Psoas muscle (tissue), 7 donors: ENCODE measurements at regions not wholly inside any gene's neighbourhood (a gene's known extent, or its start where the extent isn't known, plus 50 kb on each side); places are given as distances from the start of the nearest gene placed in this dataset.

Experiments
- ATAC-seq, 4 donors: fragments of 200-7000 bp; cut with Tn5 transposase; one replicate each; pipeline ENCODE4 v1.9.1; 2020; ENCODE audit warnings: moderate library complexity in 3 of 4, mild to moderate bottlenecking in 2 of 4
- DNase-seq, 2 donors: peaks; one replicate each; pipeline ENCODE4 v3.0.0-alpha.2; 2020
- H3K27ac ChIP-seq: fragments of 200-600 bp; one replicate; pipeline ENCODE4 v1.8.0; 2022
- H3K27me3 ChIP-seq, 3 donors: fragments of 200-600 bp in 1 of 3; one replicate each; pipeline versions ENCODE4 v1.6.1 to v1.8.0; 2013 to 2022; ENCODE audit warnings: low read length in 2 of 3, mild to moderate bottlenecking in 2 of 3, moderate library complexity in 1 of 3; ENCODE audit not compliant: insufficient read depth in 3 of 3
- H3K36me3 ChIP-seq, 2 donors: fragments of 200-600 bp in 1 of 2; one replicate each; pipeline versions ENCODE4 v1.6.1 to v1.8.0; 2013 to 2022; ENCODE audit warnings: low read depth in 1 of 2, mild to moderate bottlenecking in 1 of 2, moderate library complexity in 1 of 2; ENCODE audit not compliant: insufficient read depth in 1 of 2
- H3K4me1 ChIP-seq: fragments of 200-600 bp; one replicate; pipeline ENCODE4 v1.8.0; 2022
- H3K4me3 ChIP-seq: fragments of 200-600 bp; one replicate; pipeline ENCODE4 v1.8.0; 2022; ENCODE audit warnings: mild to moderate bottlenecking
- H3K9me3 ChIP-seq: fragments of 200-600 bp; one replicate; pipeline ENCODE4 v1.8.0; 2022
- WGBS, 3 donors: extraction: QIAGEN DNeasy Blood & Tissue Kit; methylation state at CpG; one replicate each; pipeline versions ENCODE4 v1.1.6 to v1.1.7; 2013; 5-methylcytosine and 5-hydroxymethylcytosine counted together
- intact Hi-C, 2 donors: fragments of 100-400 bp; cut with DNase I; formaldehyde crosslinking; loops; one replicate each; pipeline versions ENCODE4 v1.11.0 to v1.14.2; 2022
- TF ChIP-seq, protein P1 (sequence below): fragments of 200-600 bp; IDR thresholded peaks from one replicate; pipeline ENCODE4 v1.8.0; 2022; ENCODE audit warnings: antibody characterized with exemption
- donor health status: healthy with polysubstance abuse.
- donor health status: DM: no; HTN: no; CAD: no; lungs with moderate emphysema.
- donor health status: Bipolar disorder and iron deficiency.
- donor health status: healthy.
- donor health status: DM: yes; HTN: yes; CAD: no.
- donor health status: DM: no; HTN: no; CAD: no.
- donor health status: DM: yes; HTN: yes; CAD: no.

DNA sequence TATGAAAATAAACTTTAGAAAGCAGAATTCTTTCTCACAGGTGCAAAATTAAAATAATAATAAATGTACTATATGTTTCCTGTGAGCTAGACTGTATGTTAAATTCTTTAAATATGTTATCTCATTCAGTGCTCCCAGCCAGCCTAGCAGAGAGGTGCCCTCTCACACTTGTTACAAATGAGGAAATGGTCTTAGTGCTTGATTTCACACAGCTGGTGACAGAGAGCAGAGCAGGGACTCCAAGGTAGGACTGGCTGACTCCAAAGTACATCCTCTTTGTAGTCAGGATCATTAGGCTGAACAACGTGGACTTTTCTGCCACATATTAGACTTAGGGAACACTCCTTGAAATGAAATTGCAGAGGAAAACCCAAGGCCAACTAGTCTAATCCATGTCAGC is 72.0 kb upstream of the HHIP start:
- Histone ChIP-seq H3K4me1 (no peaks in the 10 kb centered on the region), H3K36me3 (no peaks in the 10 kb centered on the region), H3K4me3 (no peak overlapping the region), H3K27me3 (no peaks in the 10 kb centered on the region), H3K27ac (no peak overlapping the region), H3K9me3 (no peaks in the 10 kb centered on the region)
- WGBS, 3 donors = 5 to 13% (median 6%) methylated on average over 1 of the region's 1 CpG
- TF ChIP-seq, protein P1, sequence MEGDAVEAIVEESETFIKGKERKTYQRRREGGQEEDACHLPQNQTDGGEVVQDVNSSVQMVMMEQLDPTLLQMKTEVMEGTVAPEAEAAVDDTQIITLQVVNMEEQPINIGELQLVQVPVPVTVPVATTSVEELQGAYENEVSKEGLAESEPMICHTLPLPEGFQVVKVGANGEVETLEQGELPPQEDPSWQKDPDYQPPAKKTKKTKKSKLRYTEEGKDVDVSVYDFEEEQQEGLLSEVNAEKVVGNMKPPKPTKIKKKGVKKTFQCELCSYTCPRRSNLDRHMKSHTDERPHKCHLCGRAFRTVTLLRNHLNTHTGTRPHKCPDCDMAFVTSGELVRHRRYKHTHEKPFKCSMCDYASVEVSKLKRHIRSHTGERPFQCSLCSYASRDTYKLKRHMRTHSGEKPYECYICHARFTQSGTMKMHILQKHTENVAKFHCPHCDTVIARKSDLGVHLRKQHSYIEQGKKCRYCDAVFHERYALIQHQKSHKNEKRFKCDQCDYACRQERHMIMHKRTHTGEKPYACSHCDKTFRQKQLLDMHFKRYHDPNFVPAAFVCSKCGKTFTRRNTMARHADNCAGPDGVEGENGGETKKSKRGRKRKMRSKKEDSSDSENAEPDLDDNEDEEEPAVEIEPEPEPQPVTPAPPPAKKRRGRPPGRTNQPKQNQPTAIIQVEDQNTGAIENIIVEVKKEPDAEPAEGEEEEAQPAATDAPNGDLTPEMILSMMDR = no peak
- intact Hi-C loops = no loop called here
- no peak for DNase-seq
- no peak for ATAC-seq

- no peaks in the 10 kb centered on the region for H3K27me3 ChIP-seq
- H3K27ac ChIP-seq = no peak overlapping the region
- TF ChIP-seq, protein P1 = no peak
- H3K4me3 ChIP-seq = no peak overlapping the region
- DNase-seq (no peak), ATAC-seq (no peak)
- intact Hi-C loops = no loop called here
- 79 to 82% (median 81%) methylated on average over 3 of the region's 3 CpGs for WGBS, 3 donors
- no peaks in the 10 kb centered on the region for H3K4me1 ChIP-seq
- H3K9me3 ChIP-seq = no peaks in the 10 kb centered on the region
- no peaks in the 10 kb centered on the region for H3K36me3 ChIP-seq
These were observed 71.4 kb upstream of the HHIP start for GRCh38 chr4:144574509-144574908.

- H3K9me3 ChIP-seq = no peaks in the 10 kb centered on the region
- no peaks in the 10 kb centered on the region for H3K27me3 ChIP-seq
- intact Hi-C loops = no loop called here
- TF ChIP-seq, protein P1 = no peak
- no peaks in the 10 kb centered on the region for H3K36me3 ChIP-seq
- ATAC-seq (no peak), DNase-seq (no peak)
- no peaks in the 10 kb centered on the region for H3K4me1 ChIP-seq
- H3K4me3 ChIP-seq = no peak overlapping the region
- 23 to 32% (median 27%) methylated on average over 2 of the region's 2 CpGs for WGBS, 3 donors
- H3K27ac ChIP-seq = no peak overlapping the region
These were observed 70.8 kb upstream of the HHIP start for GRCh38 chr4:144575181-144575580.

GRCh38 chr4:144578681-144579080 is 67.3 kb upstream of the HHIP start:
- WGBS, 3 donors = 89 to 94% (median 92%) methylated on average over 4 of the region's 4 CpGs
- H3K27me3 ChIP-seq = no peaks in the 10 kb centered on the region
- intact Hi-C loops = no loop called here
- no peaks in the 10 kb centered on the region for H3K9me3 ChIP-seq
- H3K27ac ChIP-seq = no peak overlapping the region
- no peak overlapping the region for H3K4me3 ChIP-seq
- no peaks in the 10 kb centered on the region for H3K4me1 ChIP-seq
- no peaks in the 10 kb centered on the region for H3K36me3 ChIP-seq
- no peak for DNase-seq
- no peak for ATAC-seq
- TF ChIP-seq, protein P1 = no peak

DNA sequence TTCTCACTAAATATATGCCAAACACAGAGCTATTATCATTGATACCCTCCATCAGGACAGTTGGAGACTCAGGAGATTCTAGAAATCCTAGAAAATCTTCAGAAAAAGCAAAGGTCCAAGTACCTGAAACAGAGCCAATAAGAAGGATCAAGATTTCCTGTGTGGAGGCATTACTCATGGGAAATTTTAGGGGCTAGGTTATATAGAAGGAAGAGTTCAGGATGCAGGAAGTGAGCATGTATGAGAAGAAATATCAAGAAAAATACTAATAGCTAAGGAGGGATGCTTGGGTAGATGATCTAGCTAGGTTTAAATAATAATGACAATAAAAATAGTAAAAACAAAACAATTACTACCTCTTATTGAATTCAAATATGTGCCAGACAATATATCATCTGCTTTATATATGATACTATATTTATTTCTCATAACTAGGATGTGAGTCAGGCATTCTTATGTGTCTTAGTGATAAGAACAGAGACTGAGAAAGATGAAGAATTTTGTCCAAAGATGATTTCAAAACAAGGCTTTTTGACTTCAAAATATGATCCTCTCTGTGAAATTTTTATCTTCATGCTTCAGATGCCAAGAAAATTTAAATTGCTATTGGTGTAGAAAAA is 66.4 kb upstream of the HHIP start:
- no peaks in the 10 kb centered on the region for H3K4me1 ChIP-seq
- DNase-seq = no peak
- no peak overlapping the region for H3K27ac ChIP-seq
- intact Hi-C loops = no loop called here
- no peaks in the 10 kb centered on the region for H3K36me3 ChIP-seq
- no peaks in the 10 kb centered on the region for H3K9me3 ChIP-seq
- ATAC-seq = no peak
- H3K27me3 ChIP-seq = no peaks in the 10 kb centered on the region
- TF ChIP-seq, protein P1 = no peak
- no peak overlapping the region for H3K4me3 ChIP-seq
